K562 (cell line): ENCODE measurements at regions not wholly inside any gene's neighbourhood (a gene's known extent, or its start where the extent isn't known, plus 50 kb on each side); places are given as distances from the start of the nearest gene placed in this dataset.

Experiments
- ATAC-seq: fragments of 200-7000 bp; cut with Tn5 transposase; 3 replicates; pipeline ENCODE4 v1.9.1; 2020; ENCODE audit warnings: moderate library complexity
- BruUV-seq: library from RNA; stranded (reverse); fragments of 400-500 nt; replicated peaks from 2 replicates; lab custom pipeline; 2021; lab: Mats Ljungman, UMichigan
- CTCF ChIA-PET: fragments of 300-600 bp; formaldehyde crosslinking; extraction: SDS; loops from one replicate; lab custom pipeline; 2021; ENCODE audit warnings: low intra/inter-chr PET ratio; lab: Yijun Ruan, JAX
- POLR2A ChIA-PET: fragments of 300-600, 350-650 bp; sonication (Branson Sonifier 250); formaldehyde crosslinking; extraction: SDS; loops from one replicate; lab custom pipeline; 2021; ENCODE audit warnings: antibody characterized with exemption, inconsistent platforms; lab: Yijun Ruan, JAX
- DNase-seq, 4 experiments: peaks; one replicate each; pipeline versions ENCODE4 v3.0.0 to v3.0.0-alpha.2; 2011 to 2018; ENCODE audit warnings: low spot score in 3 of 4, mixed read lengths in 3 of 4; ENCODE audit errors: extremely low read depth in 1 of 4
- FAIRE-seq: peaks from 2 replicates; lab custom pipeline; 2011; peaks lifted over from hg19 to GRCh38; lab: Jason Lieb, UNC
- H2AFZ ChIP-seq: 2 replicates; pipeline ENCODE4 v1.6.0; 2011; ENCODE audit warnings: low read depth, low read length, control low read depth, inconsistent platforms
- H3K27ac ChIP-seq: fragments of 200-600 bp; 3 replicates; pipeline ENCODE4 v1.8.0; 2011; ENCODE audit warnings: low read depth, mild to moderate bottlenecking, control low read depth, inconsistent platforms, low read length, moderate library complexity, mixed read lengths; ENCODE audit errors: extremely low read depth
- H3K27me3 ChIP-seq, 2 experiments: fragments of 300-600 bp in 1 of 2; 2 replicates in 1 of 2; 3 replicates in 1 of 2; pipeline versions ENCODE4 v1.6.0 to v1.8.0; 2011; ENCODE audit warnings: inconsistent platforms in 2 of 2, low read length in 2 of 2, mild to moderate bottlenecking in 1 of 2, mixed read lengths in 1 of 2, moderate library complexity in 1 of 2; ENCODE audit not compliant: control insufficient read depth in 2 of 2, insufficient read depth in 2 of 2
- H3K36me3 ChIP-seq: fragments of 300-600 bp; 3 replicates; pipeline ENCODE4 v1.8.0; 2011; ENCODE audit warnings: mild to moderate bottlenecking, low read length, inconsistent platforms; ENCODE audit not compliant: control insufficient read depth, insufficient read depth
- H3K4me1 ChIP-seq, 2 experiments: fragments of 200-600 bp in 1 of 2; replicated peaks in 1 of 2; 2 replicates in 1 of 2; 3 replicates in 1 of 2; pipeline versions ENCODE4 v1.5.1 to v1.8.0; 2011; ENCODE audit warnings: inconsistent platforms in 2 of 2, low read length in 2 of 2, mild to moderate bottlenecking in 1 of 2, mixed read lengths in 1 of 2, moderate library complexity in 1 of 2; ENCODE audit not compliant: control insufficient read depth in 2 of 2, insufficient read depth in 2 of 2
- H3K4me2 ChIP-seq: 2 replicates; pipeline ENCODE4 v1.6.1; 2011; ENCODE audit warnings: low read length, control low read depth, inconsistent platforms, mixed read lengths; ENCODE audit not compliant: insufficient read depth
- H3K4me3 ChIP-seq: fragments of 200-600 bp; sonication (generic), shearing (Covaris generic); 2 replicates; pipeline ENCODE4 v1.5.1; 2016; ENCODE audit warnings: control low read depth, inconsistent platforms
- H3K79me2 ChIP-seq: fragments of 200-600 bp; 3 replicates; pipeline ENCODE4 v1.8.0; 2011; ENCODE audit warnings: low read length, inconsistent platforms; ENCODE audit not compliant: control insufficient read depth, insufficient read depth
- H3K9ac ChIP-seq, 2 experiments: 2 replicates each; pipeline versions ENCODE4 v1.6.0 to v1.6.1; 2011; ENCODE audit warnings: low read depth in 2 of 2, low read length in 2 of 2, control low read depth in 1 of 2, inconsistent platforms in 1 of 2, mild to moderate bottlenecking in 1 of 2, mixed read lengths in 1 of 2; ENCODE audit not compliant: insufficient read depth in 1 of 2
- H3K9me1 ChIP-seq: one replicate; pipeline ENCODE4 v1.6.0; 2011; ENCODE audit warnings: inconsistent platforms, mild to moderate bottlenecking, low read length, moderate library complexity; ENCODE audit not compliant: control insufficient read depth, insufficient read depth
- H3K9me3 ChIP-seq: replicated peaks from 2 replicates; pipeline ENCODE4 v1.5.1; 2011; ENCODE audit warnings: low read depth, low read length, inconsistent platforms; ENCODE audit not compliant: control insufficient read depth, insufficient read depth
- H4K20me1 ChIP-seq: replicated peaks from 2 replicates; pipeline ENCODE4 v1.6.1; 2011; ENCODE audit warnings: low read length, inconsistent platforms, mixed read lengths; ENCODE audit not compliant: control insufficient read depth, insufficient read depth
- CBX8 ChIP-seq: fragments of 200-600 bp; sonication (generic); IDR thresholded peaks from 2 replicates; pipeline ENCODE4 v1.6.1; 2012; ENCODE audit warnings: borderline replicate concordance, mixed run types, low read depth, mild to moderate bottlenecking, moderate library complexity, mixed read lengths, low read length, control low read depth, inconsistent platforms; ENCODE audit not compliant: poor library complexity, severe bottlenecking; ENCODE audit errors: extremely low read depth
- EGR1 ChIP-seq: fragments of 450-650 bp; conservative IDR thresholded peaks from 2 replicates; pipeline ENCODE4 v1.6.1; 2017; ENCODE audit warnings: mild to moderate bottlenecking
- EHMT2 ChIP-seq: fragments of 450-650 bp; IDR thresholded peaks from 2 replicates; pipeline ENCODE4 v1.6.1; 2018; ENCODE audit warnings: antibody characterized with exemption
- LCOR ChIP-seq: sonication (generic); formaldehyde crosslinking; IDR thresholded peaks from 2 replicates; pipeline ENCODE4 v1.8.0; 2022; ENCODE audit warnings: mild to moderate bottlenecking, missing genetic modification reagents
- NR1H2 ChIP-seq: sonication (generic); formaldehyde crosslinking; IDR thresholded peaks from 2 replicates; pipeline ENCODE4 v1.4.0; 2020; ENCODE audit warnings: mild to moderate bottlenecking, missing genetic modification reagents
- NR2C1 ChIP-seq, 2 experiments: fragments of 450-650 bp; IDR thresholded peaks; 2 replicates each; pipeline ENCODE4 v1.6.1; 2017; ENCODE audit warnings: mild to moderate bottlenecking in 2 of 2, antibody characterized with exemption in 1 of 2, inconsistent platforms in 1 of 2, missing compliant biosample characterization in 1 of 2, missing genetic modification characterization in 1 of 2
- NR2C2 ChIP-seq, 2 experiments: fragments of 200-800 bp in 1 of 2; sonication (Bioruptor generic) in 1 of 2; sonication (generic) in 1 of 2; formaldehyde crosslinking in 1 of 2; IDR thresholded peaks; 2 replicates each; pipeline versions ENCODE4 v1.6.1 to v1.8.0; 2016 to 2022; ENCODE audit warnings: mild to moderate bottlenecking in 1 of 2, missing compliant biosample characterization in 1 of 2, missing genetic modification characterization in 1 of 2, missing genetic modification reagents in 1 of 2
- PATZ1 ChIP-seq: fragments of 250-450 bp; sonication (Bioruptor Pico); IDR thresholded peaks from 2 replicates; pipeline ENCODE4 v1.5.0; 2020; ENCODE audit warnings: mild to moderate bottlenecking, borderline replicate concordance
- PYGO2 ChIP-seq: fragments of 450-650 bp; IDR thresholded peaks from 2 replicates; pipeline ENCODE4 v1.6.1; 2016; ENCODE audit warnings: mild to moderate bottlenecking, missing genetic modification characterization, moderate library complexity, missing compliant biosample characterization
- SMAD4 ChIP-seq: fragments of 250-450 bp; sonication (Bioruptor Pico); conservative IDR thresholded peaks from 2 replicates; pipeline ENCODE4 v1.8.0; 2021; ENCODE audit warnings: inconsistent platforms, mild to moderate bottlenecking, moderate library complexity
- TOE1 ChIP-seq, 2 experiments: fragments of 450-650 bp in 1 of 2; sonication (generic) in 1 of 2; formaldehyde crosslinking in 1 of 2; IDR thresholded peaks; 2 replicates each; pipeline versions ENCODE4 v1.7.1 to v1.8.0; 2016 to 2022; ENCODE audit warnings: borderline replicate concordance in 2 of 2, mild to moderate bottlenecking in 2 of 2, antibody characterized with exemption in 1 of 2, inconsistent platforms in 1 of 2, low read depth in 1 of 2, missing genetic modification reagents in 1 of 2, moderate library complexity in 1 of 2
- ZSCAN32 ChIP-seq: fragments of 450-650 bp; formaldehyde crosslinking; IDR thresholded peaks from 2 replicates; pipeline ENCODE4 v1.4.0; 2020; ENCODE audit warnings: mild to moderate bottlenecking, moderate library complexity
- WGBS: fragments of 100-300 bp; shearing (Covaris generic); methylation state at CpG from one replicate; pipeline ENCODE4 v1.1.6; 2016; ENCODE audit warnings: low coverage, mixed read lengths; ENCODE audit not compliant: insufficient coverage; ENCODE audit errors: missing lambda C conversion rate; 5-methylcytosine and 5-hydroxymethylcytosine counted together
- in situ Hi-C: fragments of 300-500 bp; cut with MboI; formaldehyde crosslinking; loops from 4 replicates; pipeline ENCODE4 v1.15.0; 2018; ENCODE audit warnings: inconsistent platforms, mixed read lengths
- intact Hi-C: fragments of 100-400 bp; cut with micrococcal nuclease; formaldehyde crosslinking; loops from 2 replicates; pipeline ENCODE4 v1.14.2; 2022

GRCh38 chr9:107407675-107408074 lies 81.9 kb downstream of the KLF4 start:
- Histone ChIP-seq H3K27ac (no peak overlapping the region), H2AFZ (no peak overlapping the region), H3K4me2 (no peak overlapping the region), H3K9ac (no peak overlapping the region), H3K9me3 (no peaks in the 10 kb centered on the region), H3K36me3 (no peaks in the 10 kb centered on the region), H3K4me3 (no peak overlapping the region), H4K20me1 (no peaks in the 10 kb centered on the region; the same call in 1 of the 2 replicates), H3K27me3 (peaks cover 3 to 20% of the 10 kb centered on the region in 2 experiments; a peak in 3 of 5 replicates), H3K4me1 (no peaks in the 10 kb centered on the region), H3K9me1 (no peaks in the 10 kb centered on the region), H3K79me2 (no peaks in the 10 kb centered on the region)
- ATAC-seq: no peak
- FAIRE-seq: no peak
- POLR2A ChIA-PET: no interaction called here
- BruUV-seq: no TSS peak
- 0% methylated on average over 2 of the region's 2 CpGs for WGBS
- intact Hi-C loops (no loop called here), in situ Hi-C loops (no loop called here)
- CTCF ChIA-PET: no interaction called here
- no peak for DNase-seq
- TF ChIP-seq LCOR (CRISPR knock-in tag) (no peak), SMAD4 (CRISPR knock-in tag) (no peak), EHMT2 (no peak), EGR1 (no peak), CBX8 (no peak), TOE1 (IDR thresholded peaks at IDR 0.05; ENCODE audit: borderline replicate concordance) (no peak), TOE1 (CRISPR knock-in tag; IDR thresholded peaks at IDR 0.05; ENCODE audit: borderline replicate concordance, low read depth) (no peak), NR1H2 (no peak), PATZ1 (CRISPR knock-in tag) (no peak), PYGO2 (no peak), NR2C2 (CRISPR knock-in tag; IDR thresholded peaks at IDR 0.05) (no peak), NR2C2 (tag; IDR thresholded peaks at IDR 0.05) (no peak), ZSCAN32 (CRISPR knock-in tag) (no peak), NR2C1 (IDR thresholded peaks at IDR 0.05) (no peak), NR2C1 (tag; IDR thresholded peaks at IDR 0.05) (no peak)
